Mesenchymal stem cell (in vitro differentiated cells and primary cell): ENCODE measurements at regions not wholly inside any gene's neighbourhood (a gene's known extent, or its start where the extent isn't known, plus 50 kb on each side); places are given as distances from the start of the nearest gene placed in this dataset.
A peak's percentile ranks its signal among the peaks of the same experiment; 100 is the strongest.

Experiments
- DNase-seq: peaks from one replicate; pipeline ENCODE4 v3.0.0-alpha.2; 2013
- H2AFZ ChIP-seq: one replicate; pipeline ENCODE4 v1.6.1; 2013; ENCODE audit warnings: low read depth, mild to moderate bottlenecking, control low read depth, inconsistent platforms, low read length, moderate library complexity
- H2AK5ac ChIP-seq: 2 replicates; pipeline ENCODE4 v1.6.1; 2013; ENCODE audit warnings: low read length, moderate library complexity, mild to moderate bottlenecking, inconsistent platforms; ENCODE audit not compliant: severe bottlenecking
- H2BK120ac ChIP-seq: one replicate; pipeline ENCODE4 v1.6.1; 2013; ENCODE audit warnings: low read depth, mild to moderate bottlenecking, inconsistent platforms, low read length, moderate library complexity
- H2BK12ac ChIP-seq, 2 experiments: one replicate each; pipeline ENCODE4 v1.6.1; 2013; ENCODE audit warnings: inconsistent platforms in 2 of 2, low read length in 2 of 2, mild to moderate bottlenecking in 2 of 2, moderate library complexity in 2 of 2, control low read depth in 1 of 2
- H2BK15ac ChIP-seq: one replicate; pipeline ENCODE4 v1.6.1; 2013; ENCODE audit warnings: mild to moderate bottlenecking, low read depth, inconsistent platforms; ENCODE audit not compliant: poor library complexity, severe bottlenecking
- H2BK5ac ChIP-seq: 2 replicates; pipeline ENCODE4 v1.6.1; 2013; ENCODE audit warnings: low read depth, mild to moderate bottlenecking, low read length, control low read depth, inconsistent platforms; ENCODE audit not compliant: poor library complexity, severe bottlenecking
- H3K14ac ChIP-seq, 2 experiments: one replicate each; pipeline ENCODE4 v1.6.1; 2013; ENCODE audit warnings: inconsistent platforms in 2 of 2, low read length in 2 of 2, control low read depth in 1 of 2, mild to moderate bottlenecking in 1 of 2, moderate library complexity in 1 of 2
- H3K18ac ChIP-seq, 2 experiments: one replicate each; pipeline ENCODE4 v1.6.1; 2013; ENCODE audit warnings: inconsistent platforms in 2 of 2, low read length in 2 of 2, control low read depth in 1 of 2, low read depth in 1 of 2, mild to moderate bottlenecking in 1 of 2
- H3K23ac ChIP-seq, 2 experiments: one replicate each; pipeline ENCODE4 v1.6.1; 2013; ENCODE audit warnings: inconsistent platforms in 2 of 2, low read length in 2 of 2, mild to moderate bottlenecking in 2 of 2, moderate library complexity in 2 of 2, control low read depth in 1 of 2
- H3K27ac ChIP-seq: 2 replicates; pipeline ENCODE4 v1.5.1; 2013; ENCODE audit warnings: mild to moderate bottlenecking, moderate library complexity, low read length, control low read depth, inconsistent platforms; ENCODE audit not compliant: poor library complexity, severe bottlenecking
- H3K27me3 ChIP-seq, 2 experiments: 2 replicates each; pipeline versions ENCODE4 v1.6.1 to v1.7.0; 2013; ENCODE audit warnings: low read length in 2 of 2, mild to moderate bottlenecking in 2 of 2, moderate library complexity in 2 of 2, control low read depth in 1 of 2, inconsistent platforms in 1 of 2; ENCODE audit not compliant: control insufficient read depth in 1 of 2, insufficient read depth in 1 of 2
- H3K36me3 ChIP-seq, 2 experiments: 2 replicates each; pipeline versions ENCODE4 v1.6.1 to v1.7.0; 2013; ENCODE audit warnings: low read length in 2 of 2, control low read depth in 1 of 2, inconsistent platforms in 1 of 2, low read depth in 1 of 2, mild to moderate bottlenecking in 1 of 2; ENCODE audit not compliant: insufficient read depth in 2 of 2, control insufficient read depth in 1 of 2
- H3K4ac ChIP-seq, 2 experiments: one replicate each; pipeline ENCODE4 v1.6.1; 2013; ENCODE audit warnings: inconsistent platforms in 2 of 2, low read length in 2 of 2, mild to moderate bottlenecking in 2 of 2, moderate library complexity in 2 of 2, control low read depth in 1 of 2, low read depth in 1 of 2
- H3K4me1 ChIP-seq: 2 replicates; pipeline ENCODE4 v1.6.1; 2013; ENCODE audit warnings: low read depth, low read length, control low read depth; ENCODE audit not compliant: control insufficient read depth, insufficient read depth
- H3K4me2 ChIP-seq: 2 replicates; pipeline ENCODE4 v1.6.1; 2013; ENCODE audit warnings: low read length, mild to moderate bottlenecking, inconsistent platforms; ENCODE audit not compliant: poor library complexity, severe bottlenecking
- H3K4me3 ChIP-seq, 2 experiments: 2 replicates each; pipeline versions ENCODE4 v1.5.1 to v1.7.0; 2013; ENCODE audit warnings: low read length in 2 of 2, mild to moderate bottlenecking in 2 of 2, control low read depth in 1 of 2, low read depth in 1 of 2; ENCODE audit not compliant: insufficient read depth in 1 of 2
- H3K79me1 ChIP-seq: replicated peaks from 2 replicates; pipeline ENCODE4 v1.6.1; 2013; ENCODE audit warnings: mild to moderate bottlenecking, control low read depth, low read length, inconsistent platforms; ENCODE audit not compliant: poor library complexity, severe bottlenecking
- H3K9ac ChIP-seq: 2 replicates; pipeline ENCODE4 v1.7.0; 2013; ENCODE audit warnings: mild to moderate bottlenecking, low read length, moderate library complexity
- H3K9me3 ChIP-seq: 2 replicates; pipeline ENCODE4 v1.7.0; 2013; ENCODE audit warnings: mild to moderate bottlenecking, low read length; ENCODE audit not compliant: control insufficient read depth
- H4K8ac ChIP-seq: one replicate; pipeline ENCODE4 v1.6.1; 2013; ENCODE audit warnings: inconsistent platforms, mild to moderate bottlenecking, low read length, moderate library complexity
- H4K91ac ChIP-seq: one replicate; pipeline ENCODE4 v1.6.1; 2013; ENCODE audit warnings: mild to moderate bottlenecking, low read length, inconsistent platforms
- WGBS: methylation state at CpG from one replicate; pipeline ENCODE4 v1.1.7; 2013; ENCODE audit warnings: mixed read lengths; 5-methylcytosine and 5-hydroxymethylcytosine counted together

DNA sequence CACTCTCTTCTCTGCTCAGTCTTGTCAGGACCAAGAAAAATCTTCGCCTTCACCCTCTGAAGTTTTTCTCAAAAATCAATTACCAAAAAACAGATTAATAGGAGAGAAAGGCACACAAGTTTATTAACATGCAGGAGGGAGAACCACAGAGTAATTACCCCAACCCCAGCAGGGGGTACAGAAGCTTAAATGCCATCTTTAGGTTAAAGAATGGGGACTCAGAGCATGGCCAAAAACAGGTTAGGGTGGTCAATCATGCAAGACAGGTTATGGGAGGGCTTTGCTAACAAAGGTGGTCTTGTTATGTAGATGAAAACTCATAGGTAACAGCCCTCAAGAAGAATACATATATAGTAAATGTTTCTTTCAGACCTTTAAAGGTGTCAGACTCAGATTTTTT, 100.5 kb upstream of the BTN3A2 start:
- Histone ChIP-seq H2BK120ac (no peak overlapping the region), H3K9me3 (no peaks in the 10 kb centered on the region), H4K91ac (no peak overlapping the region), H3K23ac (no peak overlapping the region), H3K79me1 (peaks cover 3% of the 10 kb centered on the region), H3K14ac (no peak overlapping the region), H3K27me3 (peaks cover 0 to 25% of the 10 kb centered on the region in 2 experiments), H3K4me2 (no peak overlapping the region), H3K36me3 (no peaks in the 10 kb centered on the region), H2AK5ac (no peak overlapping the region), H3K4me1 (no peaks in the 10 kb centered on the region), H2BK12ac (no peak overlapping the region), H3K4me3 (no peak overlapping the region), H2AFZ (no peak overlapping the region), H3K4ac (no peak overlapping the region), H4K8ac (no peak overlapping the region), H3K27ac (no peak overlapping the region), H3K18ac (no peak overlapping the region), H3K9ac (no peak overlapping the region), H2BK5ac (no peak overlapping the region), H2BK15ac (no peak overlapping the region)
- no CpG with 5 or more reads among the region's 1 CpG for WGBS
- DNase-seq, result no peak

DNA sequence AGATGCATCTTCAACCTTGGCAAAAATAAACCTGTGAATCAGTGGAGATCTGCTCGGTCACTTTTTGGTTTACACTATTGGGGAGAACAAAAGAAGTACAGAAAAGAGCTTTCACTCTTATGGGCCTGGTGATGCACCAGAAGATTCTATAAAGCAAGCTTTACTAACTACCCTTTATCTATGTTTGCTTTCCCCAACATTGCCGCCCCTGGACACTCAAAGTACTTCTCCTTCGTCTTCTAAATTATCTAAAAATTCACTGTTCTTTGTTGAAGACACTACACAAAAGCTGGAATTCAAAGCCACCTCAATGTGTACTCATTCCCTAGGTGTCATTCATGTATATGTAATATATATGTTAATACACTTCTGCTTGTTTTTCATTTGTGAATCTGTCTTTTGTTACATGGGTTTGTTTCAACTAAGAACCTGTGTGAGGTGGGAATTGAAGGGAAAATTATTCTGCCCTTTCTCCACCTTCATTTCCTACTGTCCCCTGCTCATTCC, 97.9 kb upstream of the BTN3A2 start:
- no peak overlapping the region for H3K4me2 ChIP-seq
- H3K18ac ChIP-seq, result no peak overlapping the region
- H4K8ac ChIP-seq, result no peak overlapping the region
- no peak overlapping the region for H2AFZ ChIP-seq
- no peak overlapping the region for H2BK120ac ChIP-seq
- H2AK5ac ChIP-seq, result no peak overlapping the region
- no peak overlapping the region for H3K23ac ChIP-seq
- H2BK12ac ChIP-seq, result no peak overlapping the region
- 91% methylated on average over 3 of the region's 3 CpGs for WGBS
- no peak overlapping the region for H4K91ac ChIP-seq
- no peak overlapping the region for H2BK5ac ChIP-seq
- H3K36me3 ChIP-seq, result no peaks in the 10 kb centered on the region
- peaks cover 3% of the 10 kb centered on the region for H3K79me1 ChIP-seq
- H3K4me3 ChIP-seq, result no peak overlapping the region
- H3K9ac ChIP-seq, result no peak overlapping the region
- H3K27ac ChIP-seq, result no peak overlapping the region
- peaks cover 5% of the 10 kb centered on the region for H3K4me1 ChIP-seq
- no peak overlapping the region for H3K4ac ChIP-seq
- H2BK15ac ChIP-seq, result no peak overlapping the region
- H3K14ac ChIP-seq, result no peak overlapping the region
- H3K27me3 ChIP-seq, result peaks cover 0 to 4% of the 10 kb centered on the region in 2 experiments
- DNase-seq, result no peak
- no peaks in the 10 kb centered on the region for H3K9me3 ChIP-seq

DNA sequence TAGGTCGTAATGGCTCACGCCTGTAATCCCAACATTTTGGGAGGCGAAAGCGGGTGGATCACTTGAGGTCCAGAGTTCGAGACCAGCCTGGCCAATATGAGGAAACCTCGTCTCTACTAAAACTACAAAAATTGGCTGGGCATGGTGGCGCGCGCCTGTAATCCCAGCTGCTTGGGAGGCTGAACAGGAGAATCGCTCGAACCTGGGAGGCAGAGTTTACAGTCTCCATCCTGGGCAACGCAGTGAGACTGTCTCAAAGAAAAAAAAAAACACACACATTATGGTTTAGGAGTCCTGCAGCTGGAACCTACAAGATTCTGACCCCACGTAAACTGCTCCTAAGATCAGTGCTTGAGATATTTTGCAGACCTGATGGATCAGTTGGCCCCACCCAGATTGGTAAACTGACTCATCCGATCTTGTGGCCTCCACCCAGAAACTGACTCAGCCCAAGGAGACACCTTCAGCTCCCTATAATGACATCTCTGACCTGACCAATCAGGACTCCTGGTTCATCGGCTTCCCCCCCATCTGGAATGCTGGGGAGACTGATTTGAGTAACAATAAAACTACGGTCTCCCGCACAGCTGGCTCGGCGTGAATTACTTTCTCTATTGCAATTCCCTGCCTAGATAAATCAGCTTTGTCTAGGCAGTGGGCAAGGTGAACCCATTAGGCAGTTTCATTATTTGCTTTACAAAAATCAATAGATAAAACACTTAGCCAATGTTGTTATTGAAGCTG, 96.2 kb upstream of the BTN3A2 start:
- Histone ChIP-seq H3K9ac (no peak overlapping the region), H2BK120ac (no peak overlapping the region), H4K91ac (no peak overlapping the region), H3K23ac (no peak overlapping the region), H3K9me3 (no peaks in the 10 kb centered on the region), H2BK12ac (no peak overlapping the region), H3K14ac (no peak overlapping the region), H2AK5ac (no peak overlapping the region), H3K79me1 (peaks cover 3% of the 10 kb centered on the region), H3K36me3 (no peaks in the 10 kb centered on the region), H2BK15ac (no peak overlapping the region), H3K4ac (no peak overlapping the region), H2BK5ac (no peak overlapping the region), H3K4me2 (no peak overlapping the region), H3K27me3 (no peaks in the 10 kb centered on the region), H4K8ac (peak overlapping the region; percentile 69), H3K27ac (no peak overlapping the region), H3K18ac (no peak overlapping the region), H3K4me1 (peaks cover 10% of the 10 kb centered on the region), H2AFZ (peak overlapping the region; percentile 18), H3K4me3 (no peak overlapping the region)
- 75% methylated on average over 19 of the region's 19 CpGs for WGBS
- DNase-seq, result peak; percentile 41

DNA sequence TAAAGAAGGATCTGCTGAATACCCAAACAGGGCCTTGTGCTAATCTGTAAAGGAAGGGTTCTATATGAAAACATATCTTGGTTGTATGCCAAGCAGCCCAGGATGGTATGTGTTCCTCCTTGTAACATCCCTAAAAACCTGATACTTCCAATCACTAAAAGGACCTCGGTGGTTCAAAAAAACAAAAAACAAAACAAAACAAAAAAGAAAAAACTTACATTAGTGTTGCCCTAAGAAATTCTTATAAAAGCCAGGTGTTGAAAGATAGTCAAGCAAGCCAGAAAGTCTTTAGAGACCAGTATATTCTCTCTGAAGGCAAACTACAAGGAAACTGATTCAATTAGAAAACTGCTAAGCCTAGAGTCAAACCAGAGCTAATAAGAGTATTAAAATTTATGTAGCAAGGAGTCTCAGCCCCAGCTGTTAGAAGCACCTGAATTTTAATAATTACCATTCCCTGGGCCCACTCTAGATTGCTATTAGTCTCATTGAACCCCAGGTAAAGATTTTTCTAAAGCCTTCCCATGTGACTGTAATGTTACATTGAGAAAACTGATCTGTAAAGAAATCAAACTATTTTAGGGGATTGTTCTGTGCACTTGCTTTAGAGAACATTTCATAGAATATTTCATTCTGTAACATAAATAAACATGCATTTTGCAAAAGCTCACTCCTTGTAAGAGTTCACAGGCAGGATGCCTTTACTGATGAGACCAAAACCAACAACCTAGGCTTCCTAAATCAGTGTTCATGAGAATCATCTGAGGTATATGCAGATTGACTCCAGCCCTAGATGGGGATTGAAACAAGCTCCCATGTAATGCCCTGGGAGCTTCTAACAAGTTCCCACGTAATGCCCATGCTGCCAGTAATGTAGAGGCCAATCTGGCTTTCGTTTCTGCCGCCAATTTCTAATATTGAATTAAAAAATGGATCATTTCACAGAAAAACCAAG, 95.2 kb upstream of the BTN3A2 start:
- no peak overlapping the region for H2AK5ac ChIP-seq
- H3K9me3 ChIP-seq, result no peaks in the 10 kb centered on the region
- no peak overlapping the region for H3K14ac ChIP-seq
- no peak for DNase-seq
- H3K79me1 ChIP-seq, result peaks cover 3% of the 10 kb centered on the region
- H3K23ac ChIP-seq, result no peak overlapping the region
- peak overlapping the region in 1 of 2 experiments; percentile 78 for H3K4me3 ChIP-seq
- no peak overlapping the region for H2BK120ac ChIP-seq
- H3K4me2 ChIP-seq, result peak overlapping the region; percentile 95
- H3K27me3 ChIP-seq, result no peaks in the 10 kb centered on the region
- H3K4me1 ChIP-seq, result peaks cover 10% of the 10 kb centered on the region
- H2AFZ ChIP-seq, result no peak overlapping the region
- no peak overlapping the region for H3K4ac ChIP-seq
- H2BK15ac ChIP-seq, result no peak overlapping the region
- H2BK12ac ChIP-seq, result no peak overlapping the region
- WGBS, result 0% methylated on average over 1 of the region's 4 CpGs
- no peak overlapping the region for H4K8ac ChIP-seq
- H4K91ac ChIP-seq, result no peak overlapping the region
- no peak overlapping the region for H3K18ac ChIP-seq
- peak overlapping the region; percentile 68 for H3K9ac ChIP-seq
- no peak overlapping the region for H3K27ac ChIP-seq
- no peaks in the 10 kb centered on the region for H3K36me3 ChIP-seq
- H2BK5ac ChIP-seq, result no peak overlapping the region
